ENCODE measurements at regions not wholly inside any gene's neighbourhood (a gene's known extent, or its start where the extent isn't known, plus 50 kb on each side); places are given as distances from the start of the nearest gene placed in this dataset.

- H3K4me3 ChIP-seq (ENCODE audit: low read depth, low read length), result no peak overlapping the region
- TF ChIP-seq CTCF (IDR thresholded peaks at IDR 0.05; ENCODE audit: borderline replicate concordance, insufficient read depth, low read depth, low read length), result no peak
These were observed 1015.9 kb downstream of the REEP3 start for GRCh38 chr10:64537112-64537511.

DNA sequence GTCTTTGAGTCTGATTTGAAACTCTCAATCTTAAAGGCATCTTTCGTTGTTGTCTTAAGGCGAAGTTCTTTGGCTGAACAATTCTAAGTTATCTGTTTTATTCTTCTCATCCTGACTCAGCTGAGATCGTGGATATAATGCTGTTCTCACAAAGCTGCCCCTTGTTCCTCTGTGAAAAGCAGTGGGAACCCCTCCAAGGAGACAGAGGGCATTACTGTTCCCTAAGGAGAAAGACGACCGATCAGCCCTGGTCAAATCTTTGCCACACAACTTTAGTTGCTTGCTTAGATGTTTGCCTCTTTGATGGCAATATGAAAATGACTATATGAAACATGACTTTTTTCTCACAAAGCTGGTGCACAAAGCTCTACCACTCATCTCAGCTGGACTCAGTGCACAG, 1016.7 kb downstream of the REEP3 start:
- no peak overlapping the region for H3K4me3 ChIP-seq (ENCODE audit: low read depth, low read length)
- TF ChIP-seq CTCF (IDR thresholded peaks at IDR 0.05; ENCODE audit: borderline replicate concordance, insufficient read depth, low read depth, low read length), result no peak

- H3K4me3 ChIP-seq (ENCODE audit: low read depth, low read length), result no peak overlapping the region
- TF ChIP-seq CTCF (IDR thresholded peaks at IDR 0.05; ENCODE audit: borderline replicate concordance, insufficient read depth, low read depth, low read length), result no peak
These were observed 1024.9 kb downstream of the REEP3 start for GRCh38 chr10:64546073-64546472.

- no peak overlapping the region for H3K4me3 ChIP-seq (ENCODE audit: low read depth, low read length)
- TF ChIP-seq CTCF (IDR thresholded peaks at IDR 0.05; ENCODE audit: borderline replicate concordance, insufficient read depth, low read depth, low read length), result no peak
These were observed 1026.0 kb downstream of the REEP3 start for GRCh38 chr10:64547168-64547567.

DNA sequence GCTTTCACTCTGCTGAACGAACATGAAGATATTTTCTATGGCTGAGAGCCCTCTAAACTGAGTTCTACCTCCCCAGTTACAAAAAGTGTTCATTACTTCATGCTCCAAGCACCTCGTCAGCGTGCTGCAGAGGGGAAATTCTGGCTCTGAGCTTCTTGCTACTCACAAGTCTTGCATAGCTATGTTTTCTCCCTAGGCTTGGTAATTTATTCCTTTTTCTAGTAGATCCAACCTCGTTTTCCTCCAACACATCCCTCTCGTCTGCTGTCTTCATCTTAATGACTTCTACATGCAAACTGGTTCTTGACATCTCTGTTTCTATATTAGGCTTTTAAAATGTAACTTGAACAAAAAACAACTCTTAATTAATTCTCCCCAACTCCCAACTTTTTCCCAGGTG, 1034.5 kb downstream of the REEP3 start:
- H3K4me3 ChIP-seq (ENCODE audit: low read depth, low read length), result no peak overlapping the region
- no peak for TF ChIP-seq CTCF (IDR thresholded peaks at IDR 0.05; ENCODE audit: borderline replicate concordance, insufficient read depth, low read depth, low read length)

GRCh38 chr10:64558094-64558835, 1037.1 kb downstream of the REEP3 start:
- no peak overlapping the region for H3K4me3 ChIP-seq (ENCODE audit: low read depth, low read length)
- no peak for TF ChIP-seq CTCF (IDR thresholded peaks at IDR 0.05; ENCODE audit: borderline replicate concordance, insufficient read depth, low read depth, low read length)

DNA sequence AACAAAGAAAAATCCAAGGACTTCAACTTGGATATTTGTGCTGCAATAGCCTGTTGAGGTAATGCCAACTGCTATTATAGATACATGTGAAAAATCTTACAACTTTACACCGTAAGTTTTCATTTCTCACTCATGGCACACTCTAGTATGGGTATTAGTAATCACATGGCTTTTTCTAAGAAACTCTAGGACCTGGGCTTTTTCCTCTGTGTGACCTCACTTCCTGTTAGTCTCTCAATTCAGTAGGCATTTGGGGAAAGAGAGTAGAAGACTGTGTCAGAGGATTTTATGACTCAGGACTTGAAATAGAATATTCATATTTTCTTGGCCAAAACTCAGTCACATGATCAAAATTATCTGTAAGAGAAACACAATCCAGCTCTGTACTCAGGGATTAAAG, 1049.9 kb downstream of the REEP3 start:
- no peak for TF ChIP-seq CTCF (IDR thresholded peaks at IDR 0.05; ENCODE audit: borderline replicate concordance, insufficient read depth, low read depth, low read length)
- H3K4me3 ChIP-seq (ENCODE audit: low read depth, low read length), result no peak overlapping the region

Data from GM12875 (cell line).